SK-MEL-5 (cell line): ENCODE measurements at regions not wholly inside any gene's neighbourhood (a gene's known extent, or its start where the extent isn't known, plus 50 kb on each side); places are given as distances from the start of the nearest gene placed in this dataset.

Source experiments
- DNase-seq: peaks from one replicate; pipeline ENCODE4 v3.0.0-alpha.2; 2016; ENCODE audit warnings: low read depth, low spot score
- in situ Hi-C: cut with HindIII; loops from 2 replicates; pipeline ENCODE4 v1.10.0; 2016; ENCODE audit warnings: low sequenced_read_pairs, high pct_unique_total_duplicates, low pct_unique_long_range_greater_than_20kb

GRCh38 chr12:30152705-30153104 lies 369.0 kb upstream of the TMTC1 start:
- DNase-seq = no peak
- in situ Hi-C loops = no loop called here

DNA sequence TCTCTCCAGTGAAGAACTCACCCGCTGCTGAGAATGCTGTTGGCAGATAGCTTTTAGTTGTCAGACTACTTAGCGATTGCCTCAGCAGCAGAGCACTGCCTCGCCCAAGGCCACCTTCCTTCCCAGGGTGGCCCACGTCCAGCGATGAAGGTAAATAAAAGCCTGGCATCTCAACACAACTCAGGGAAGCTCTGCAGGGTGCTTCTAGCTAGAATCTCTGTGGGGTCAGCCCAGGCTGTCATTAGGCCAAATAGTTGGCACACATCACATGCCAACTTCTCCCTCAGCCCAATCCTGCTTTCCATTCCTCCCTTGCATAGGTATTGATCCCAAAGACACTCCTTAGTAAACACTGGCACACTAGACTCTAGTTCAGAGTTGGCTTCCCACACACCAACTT lies 368.1 kb upstream of the TMTC1 start:
- in situ Hi-C loops = no loop called here
- no peak for DNase-seq

- in situ Hi-C loops = no loop called here
- no peak for DNase-seq
Observed at GRCh38 chr12:30146561-30146960, 362.8 kb upstream of the TMTC1 start.

DNA sequence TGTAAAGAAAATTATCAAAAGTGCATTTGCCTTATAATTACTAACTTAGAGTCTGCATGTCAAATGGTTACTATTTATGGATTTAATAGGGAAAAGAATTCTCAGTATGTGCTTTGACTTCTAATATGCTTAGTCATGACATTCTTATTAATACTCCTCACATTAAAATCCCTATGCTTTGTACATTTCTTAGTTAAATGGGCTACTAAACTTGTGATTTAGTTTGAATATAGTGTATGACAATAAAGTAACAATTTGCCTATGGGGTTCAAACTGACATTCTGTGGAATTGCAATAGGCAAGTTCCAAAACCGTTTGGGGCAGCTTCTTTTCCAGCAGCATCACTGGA lies 361.9 kb upstream of the TMTC1 start:
- no peak for DNase-seq
- in situ Hi-C loops = no loop called here

- in situ Hi-C loops = no loop called here
- DNase-seq = no peak
Observed at GRCh38 chr12:30144777-30145683, 361.3 kb upstream of the TMTC1 start.

GRCh38 chr12:30142301-30142700 lies 358.6 kb upstream of the TMTC1 start:
- no peak for DNase-seq
- in situ Hi-C loops = no loop called here

DNA sequence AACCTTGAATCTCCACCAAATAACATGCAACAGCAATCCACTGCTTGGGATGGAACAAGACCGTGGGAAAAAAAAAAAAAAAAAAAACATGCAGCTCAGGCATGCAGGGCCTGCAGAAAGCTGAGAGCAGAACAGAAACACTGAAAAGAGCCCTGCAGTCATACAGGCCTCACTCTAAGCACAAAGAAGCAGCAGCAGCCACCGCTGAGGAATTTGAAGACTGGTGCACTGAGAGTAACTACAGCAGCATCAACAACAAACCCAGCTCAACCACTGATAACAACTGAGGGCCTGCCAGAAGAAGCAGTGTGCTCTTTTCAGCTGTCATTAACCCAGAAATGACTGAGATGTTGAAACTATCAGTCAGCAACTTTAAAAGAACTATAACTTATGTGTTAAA lies 354.7 kb upstream of the TMTC1 start:
- in situ Hi-C loops = no loop called here
- DNase-seq = no peak

GRCh38 chr12:30136696-30137095 lies 353.0 kb upstream of the TMTC1 start:
- no peak for DNase-seq

GRCh38 chr12:30135776-30136175 lies 352.0 kb upstream of the TMTC1 start:
- in situ Hi-C loops = no loop called here
- DNase-seq = no peak

More at GRCh38 chr12:30136696-30137095, 353.0 kb upstream of the TMTC1 start:
- in situ Hi-C loops = no loop called here

DNA sequence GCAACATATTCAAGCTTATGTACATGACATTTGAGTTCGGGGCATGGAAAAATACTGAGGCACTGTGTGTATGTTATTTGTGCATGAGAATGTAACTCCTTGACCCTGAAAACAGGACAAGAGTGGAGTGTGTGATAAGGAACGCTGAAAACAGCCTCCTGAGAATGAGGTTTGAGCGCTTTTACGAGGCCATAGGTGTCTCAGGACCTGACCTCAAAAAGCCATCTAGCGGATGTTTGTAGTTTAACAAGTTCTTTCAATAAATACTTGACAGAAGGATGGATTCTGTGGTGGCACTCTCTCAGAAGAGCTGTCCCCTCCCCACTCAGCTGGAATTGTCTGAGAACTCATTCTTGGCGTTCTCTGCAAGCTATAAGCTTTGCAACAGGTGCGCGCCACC lies 350.5 kb upstream of the TMTC1 start:
- DNase-seq = peak; percentile 66
- in situ Hi-C loops = no loop called here

DNA sequence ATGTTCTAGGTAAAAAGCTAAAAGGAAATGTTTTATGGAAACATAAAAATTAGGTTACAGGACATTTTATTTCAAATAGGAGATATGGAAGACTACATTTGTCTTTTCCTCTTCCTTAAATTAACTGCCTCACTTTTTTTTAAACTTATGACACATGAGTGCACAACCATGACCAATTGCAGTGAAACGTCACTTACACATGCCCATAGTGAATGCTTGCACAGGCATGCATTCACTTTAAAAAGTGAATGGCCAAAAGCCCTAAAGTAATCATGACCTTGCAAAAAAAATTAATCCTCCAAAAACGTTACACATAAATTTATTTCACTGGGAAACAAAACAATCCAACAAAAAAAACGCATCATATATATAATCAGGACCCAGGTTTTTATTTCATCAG lies 343.2 kb upstream of the TMTC1 start:
- in situ Hi-C loops = no loop called here
- no peak for DNase-seq

DNA sequence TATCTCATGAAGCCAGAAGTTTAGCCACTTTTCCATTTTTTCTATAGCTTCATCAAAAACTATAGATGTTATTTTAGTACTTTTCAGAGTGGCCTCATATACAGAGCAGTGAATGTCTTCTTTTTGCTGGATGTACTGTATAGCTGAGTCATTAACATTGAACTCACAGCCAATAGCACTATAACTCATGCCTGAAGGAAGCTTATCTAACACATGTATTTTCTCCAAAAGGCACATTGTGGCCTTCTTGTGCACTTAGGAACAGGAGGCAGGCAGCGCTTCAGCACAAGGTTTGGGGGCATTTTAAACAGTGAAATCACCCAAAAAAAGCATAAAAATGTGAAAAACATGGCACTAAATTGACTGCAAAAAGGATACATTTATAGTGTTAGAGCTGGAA lies 336.8 kb upstream of the TMTC1 start:
- no peak for DNase-seq
- in situ Hi-C loops = no loop called here

DNA sequence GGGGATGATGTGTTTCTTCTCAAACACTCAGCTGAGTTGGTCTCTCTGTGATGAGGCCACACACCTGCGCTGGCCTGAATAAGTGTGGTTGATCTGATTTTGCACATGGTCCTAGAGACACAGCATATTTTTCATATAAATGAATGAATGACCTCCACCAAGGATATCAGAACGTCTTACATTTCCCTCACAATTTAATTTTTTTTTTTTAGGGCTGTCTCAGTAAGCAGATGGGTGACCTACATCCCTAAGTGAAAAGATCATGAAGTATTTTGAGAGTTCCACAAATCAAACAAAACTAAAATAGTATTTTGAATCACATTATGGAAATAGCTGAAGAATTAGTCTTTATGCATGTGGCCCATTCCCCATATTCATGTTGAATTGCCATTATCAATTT lies 333.7 kb upstream of the TMTC1 start:
- no peak for DNase-seq
- in situ Hi-C loops = no loop called here

GRCh38 chr12:30111719-30112118 lies 328.0 kb upstream of the TMTC1 start:
- in situ Hi-C loops = no loop called here
- DNase-seq = no peak

- peak; percentile 51 for DNase-seq
- in situ Hi-C loops = no loop called here
Observed at GRCh38 chr12:30110958-30111586, 327.3 kb upstream of the TMTC1 start.

GRCh38 chr12:30110498-30110897 lies 326.8 kb upstream of the TMTC1 start:
- in situ Hi-C loops = no loop called here
- no peak for DNase-seq

GRCh38 chr12:30108666-30109065 lies 324.9 kb upstream of the TMTC1 start:
- DNase-seq = no peak

GRCh38 chr12:30106204-30106965 lies 322.6 kb upstream of the TMTC1 start:
- no peak for DNase-seq
- in situ Hi-C loops = no loop called here

More at GRCh38 chr12:30108666-30109065, 324.9 kb upstream of the TMTC1 start:
- in situ Hi-C loops = no loop called here
